MM.1S (cell line): ENCODE measurements at regions not wholly inside any gene's neighbourhood (a gene's known extent, or its start where the extent isn't known, plus 50 kb on each side); places are given as distances from the start of the nearest gene placed in this dataset.

Source experiments
- DNase-seq: peaks from one replicate; pipeline ENCODE4 v3.0.0-alpha.2; 2015
- H2AFZ ChIP-seq: fragments of 300-600 bp; sonication (generic); 2 replicates; pipeline ENCODE4 v1.6.0; 2016; ENCODE audit warnings: antibody characterized with exemption, low read length
- H3F3A ChIP-seq: fragments of 300-600 bp; sonication (generic); 2 replicates; pipeline ENCODE4 v1.6.1; 2016; ENCODE audit warnings: mild to moderate bottlenecking, antibody characterized with exemption, low read length, moderate library complexity, mixed read lengths; ENCODE audit not compliant: insufficient read depth
- H3K27ac ChIP-seq: fragments of 300-600 bp; sonication (generic); 2 replicates; pipeline ENCODE4 v1.5.1; 2016; ENCODE audit warnings: mild to moderate bottlenecking, low read length
- H3K27me3 ChIP-seq: fragments of 300-600 bp; sonication (generic); replicated peaks from 2 replicates; pipeline ENCODE4 v1.6.0; 2016; ENCODE audit warnings: low read length; ENCODE audit not compliant: insufficient read depth
- H3K36me3 ChIP-seq: fragments of 300-600 bp; sonication (generic); replicated peaks from 2 replicates; pipeline ENCODE4 v1.6.1; 2016; ENCODE audit warnings: mild to moderate bottlenecking, low read length, mixed read lengths; ENCODE audit not compliant: insufficient read depth
- H3K4me1 ChIP-seq: fragments of 300-600 bp; sonication (generic); 2 replicates; pipeline ENCODE4 v1.6.1; 2016; ENCODE audit warnings: low read length, mixed read lengths
- H3K4me2 ChIP-seq: fragments of 300-600 bp; sonication (generic); 2 replicates; pipeline ENCODE4 v1.6.0; 2016; ENCODE audit warnings: low read depth, low read length
- H3K4me3 ChIP-seq: fragments of 300-600 bp; sonication (generic); 2 replicates; pipeline ENCODE4 v1.5.1; 2016; ENCODE audit warnings: low read length, mixed read lengths
- H3K79me2 ChIP-seq: fragments of 300-600 bp; sonication (generic); 2 replicates; pipeline ENCODE4 v1.6.1; 2016; ENCODE audit warnings: mixed run types, low read length, mixed read lengths
- H3K9ac ChIP-seq: fragments of 300-600 bp; sonication (generic); 2 replicates; pipeline ENCODE4 v1.6.1; 2016; ENCODE audit warnings: low read length, mixed read lengths
- H3K9me2 ChIP-seq: fragments of 300-600 bp; sonication (generic); replicated peaks from 2 replicates; pipeline ENCODE4 v1.6.1; 2016; ENCODE audit warnings: mild to moderate bottlenecking, low read length, mixed read lengths; ENCODE audit not compliant: insufficient read depth
- H3K9me3 ChIP-seq: fragments of 300-600 bp; sonication (generic); replicated peaks from 2 replicates; pipeline ENCODE4 v1.6.1; 2016; ENCODE audit warnings: mild to moderate bottlenecking, low read length, mixed read lengths; ENCODE audit not compliant: insufficient read depth
- H4K20me1 ChIP-seq: fragments of 300-600 bp; sonication (generic); 2 replicates; pipeline ENCODE4 v1.6.1; 2016; ENCODE audit warnings: mild to moderate bottlenecking, low read length, moderate library complexity, mixed read lengths; ENCODE audit not compliant: insufficient read depth
- EZH2 ChIP-seq: fragments of 300-600 bp; sonication (generic); optimal IDR thresholded peaks from 2 replicates; pipeline ENCODE3; 2017; ENCODE audit warnings: low read depth, mild to moderate bottlenecking, antibody characterized with exemption, low read length, mixed read lengths
- EZH2phosphoT487 ChIP-seq: fragments of 300-600 bp; sonication (generic); IDR thresholded peaks from 2 replicates; pipeline ENCODE4 v1.6.1; 2018; ENCODE audit warnings: antibody characterized with exemption, low read length
- TF ChIP-seq, protein P1 (sequence below): fragments of 300-600 bp; sonication (generic); IDR thresholded peaks from 2 replicates; pipeline ENCODE4 v1.5.1; 2016; ENCODE audit warnings: antibody characterized with exemption, low read length, mixed read lengths

DNA sequence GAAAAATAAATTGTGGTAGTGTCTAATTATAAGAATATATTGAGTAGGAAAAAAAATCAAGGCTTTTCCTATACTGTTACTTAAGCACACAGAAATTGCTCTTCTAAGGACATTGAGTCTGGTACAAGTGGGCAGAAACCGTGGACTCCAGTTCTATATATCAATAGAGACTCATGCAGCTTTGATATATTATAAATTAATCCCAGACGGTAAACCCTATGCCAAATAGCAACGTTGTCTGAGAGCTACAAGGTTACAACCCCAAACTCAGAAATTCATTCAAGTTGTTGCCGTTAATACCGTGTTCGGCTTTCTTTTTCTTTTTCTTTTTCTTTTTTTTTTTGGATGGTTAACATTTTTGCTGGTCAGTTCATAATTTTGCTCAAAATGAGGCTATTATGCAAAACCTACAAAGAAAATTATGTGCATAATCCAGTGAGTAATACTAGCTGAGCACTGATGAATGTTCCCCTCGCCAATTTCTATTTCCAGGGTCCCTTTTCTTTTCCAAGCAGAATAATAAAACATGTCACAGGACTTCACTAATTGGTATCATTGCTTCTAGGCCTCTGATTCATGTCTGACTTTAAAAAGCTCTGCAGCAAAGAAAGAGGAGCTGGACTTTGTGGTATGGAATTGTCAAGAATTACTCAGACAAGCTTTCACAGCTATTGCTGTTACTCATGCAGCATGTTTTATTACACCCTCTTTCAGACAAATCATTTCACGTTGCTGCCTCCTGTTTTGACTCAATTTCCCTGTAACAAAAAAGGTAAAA lies 737.7 kb downstream of the NLGN4X start:
- no peak for DNase-seq
- no peak overlapping the region for H3K4me2 ChIP-seq
- H3K4me3 ChIP-seq, result no peak overlapping the region
- no peaks in the 10 kb centered on the region for H3K9me3 ChIP-seq
- no peaks in the 10 kb centered on the region for H3F3A ChIP-seq
- no peaks in the 10 kb centered on the region for H3K79me2 ChIP-seq
- TF ChIP-seq EZH2phosphoT487 (no peak), EZH2 (no peak)
- H3K9me2 ChIP-seq, result no peaks in the 10 kb centered on the region
- H3K27ac ChIP-seq, result no peak overlapping the region
- no peaks in the 10 kb centered on the region for H4K20me1 ChIP-seq
- no peak overlapping the region for H3K9ac ChIP-seq
- no peak overlapping the region for H2AFZ ChIP-seq
- no peaks in the 10 kb centered on the region for H3K4me1 ChIP-seq
- H3K27me3 ChIP-seq, result no peaks in the 10 kb centered on the region
- no peaks in the 10 kb centered on the region for H3K36me3 ChIP-seq

DNA sequence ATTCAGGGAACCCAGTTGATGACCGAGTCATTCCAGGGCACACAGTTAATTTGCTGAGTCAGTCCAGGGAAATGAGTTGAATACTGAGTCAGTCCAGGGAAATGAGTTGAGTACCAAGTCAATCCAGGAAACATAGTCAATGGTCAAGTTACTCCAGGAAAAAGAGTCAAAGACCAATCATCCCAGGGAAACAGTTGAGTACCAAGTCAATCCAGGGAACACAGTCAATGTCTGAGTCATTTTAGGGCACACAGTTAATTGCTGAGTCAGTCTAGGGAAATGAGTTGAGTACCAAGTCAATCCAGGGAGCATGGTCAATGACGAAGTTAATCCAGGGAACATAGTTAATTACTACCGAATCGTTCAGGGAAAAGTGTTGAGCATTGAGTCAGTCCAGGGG lies 754.4 kb downstream of the NLGN4X start:
- H3K27me3 ChIP-seq, result no peaks in the 10 kb centered on the region
- no peak overlapping the region for H3K4me3 ChIP-seq
- no peak overlapping the region for H3K27ac ChIP-seq
- no peaks in the 10 kb centered on the region for H3K36me3 ChIP-seq
- H2AFZ ChIP-seq, result no peak overlapping the region
- H3K4me2 ChIP-seq, result no peak overlapping the region
- H3K9me3 ChIP-seq, result no peaks in the 10 kb centered on the region
- no peaks in the 10 kb centered on the region for H3K4me1 ChIP-seq
- no peak overlapping the region for H3K9ac ChIP-seq
- no peaks in the 10 kb centered on the region for H3K79me2 ChIP-seq
- DNase-seq, result no peak
- TF ChIP-seq EZH2 (no peak), EZH2phosphoT487 (no peak)
- TF ChIP-seq, protein P1, sequence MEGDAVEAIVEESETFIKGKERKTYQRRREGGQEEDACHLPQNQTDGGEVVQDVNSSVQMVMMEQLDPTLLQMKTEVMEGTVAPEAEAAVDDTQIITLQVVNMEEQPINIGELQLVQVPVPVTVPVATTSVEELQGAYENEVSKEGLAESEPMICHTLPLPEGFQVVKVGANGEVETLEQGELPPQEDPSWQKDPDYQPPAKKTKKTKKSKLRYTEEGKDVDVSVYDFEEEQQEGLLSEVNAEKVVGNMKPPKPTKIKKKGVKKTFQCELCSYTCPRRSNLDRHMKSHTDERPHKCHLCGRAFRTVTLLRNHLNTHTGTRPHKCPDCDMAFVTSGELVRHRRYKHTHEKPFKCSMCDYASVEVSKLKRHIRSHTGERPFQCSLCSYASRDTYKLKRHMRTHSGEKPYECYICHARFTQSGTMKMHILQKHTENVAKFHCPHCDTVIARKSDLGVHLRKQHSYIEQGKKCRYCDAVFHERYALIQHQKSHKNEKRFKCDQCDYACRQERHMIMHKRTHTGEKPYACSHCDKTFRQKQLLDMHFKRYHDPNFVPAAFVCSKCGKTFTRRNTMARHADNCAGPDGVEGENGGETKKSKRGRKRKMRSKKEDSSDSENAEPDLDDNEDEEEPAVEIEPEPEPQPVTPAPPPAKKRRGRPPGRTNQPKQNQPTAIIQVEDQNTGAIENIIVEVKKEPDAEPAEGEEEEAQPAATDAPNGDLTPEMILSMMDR, result no peak
- H3K9me2 ChIP-seq, result no peaks in the 10 kb centered on the region
- H4K20me1 ChIP-seq, result no peaks in the 10 kb centered on the region
- H3F3A ChIP-seq, result no peaks in the 10 kb centered on the region

DNA sequence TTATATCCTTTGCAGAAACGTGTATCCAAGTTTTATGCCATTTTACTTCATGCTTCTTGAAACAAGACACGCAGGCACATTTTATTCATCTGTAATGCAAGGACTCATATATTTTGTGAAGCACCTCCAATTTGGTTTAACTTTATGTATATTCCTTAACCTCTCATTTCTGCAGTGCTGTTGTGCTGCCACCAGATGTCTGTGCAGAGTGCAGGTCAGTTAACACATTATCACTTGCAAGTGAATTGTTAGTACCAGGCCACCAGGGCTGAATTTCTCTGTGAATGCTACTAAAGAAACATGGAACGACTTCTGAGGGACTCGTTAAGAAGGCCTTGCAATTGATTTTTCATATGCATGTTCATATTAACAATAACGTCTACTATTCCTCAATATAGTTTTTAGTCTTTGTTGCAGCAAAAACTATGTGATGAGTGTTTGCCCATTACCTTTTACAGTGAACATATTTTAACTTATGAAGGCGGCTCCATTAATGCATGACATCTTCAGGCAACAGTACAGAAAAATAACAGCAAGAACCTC lies 770.3 kb downstream of the NLGN4X start:
- Histone ChIP-seq H3K4me1 (no peaks in the 10 kb centered on the region), H4K20me1 (no peaks in the 10 kb centered on the region), H3F3A (no peaks in the 10 kb centered on the region), H3K9me2 (no peaks in the 10 kb centered on the region), H3K9ac (no peak overlapping the region), H3K4me2 (no peak overlapping the region), H3K4me3 (no peak overlapping the region), H3K9me3 (no peaks in the 10 kb centered on the region), H3K27ac (no peak overlapping the region), H3K27me3 (no peaks in the 10 kb centered on the region), H2AFZ (no peak overlapping the region), H3K36me3 (no peaks in the 10 kb centered on the region), H3K79me2 (no peaks in the 10 kb centered on the region)
- peak; percentile 13 for DNase-seq
- TF ChIP-seq EZH2 (no peak), EZH2phosphoT487 (no peak)
- TF ChIP-seq, protein P1, result peak; percentile 26; the same call in 1 of the 2 replicates

DNA sequence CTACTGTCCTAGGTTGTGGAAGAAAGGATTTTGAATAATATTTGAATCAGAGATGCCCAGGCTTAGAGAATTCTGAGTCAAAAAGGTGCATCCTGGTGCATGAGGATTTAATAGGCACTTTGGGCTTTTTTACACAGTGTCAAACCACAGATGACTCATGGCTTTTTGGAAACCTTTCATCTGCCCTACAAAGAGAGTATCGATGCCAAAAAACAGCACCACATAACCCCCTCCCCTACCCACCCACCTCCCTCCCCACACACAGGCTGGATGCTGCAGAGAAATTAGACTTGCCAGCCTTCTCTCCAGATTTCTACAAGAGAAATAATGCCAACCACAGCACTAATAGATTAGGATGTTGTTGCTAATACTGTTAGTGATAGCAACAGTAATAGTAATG lies 779.3 kb downstream of the NLGN4X start:
- Histone ChIP-seq H3K36me3 (no peaks in the 10 kb centered on the region), H3K9me3 (no peaks in the 10 kb centered on the region), H3K9me2 (no peaks in the 10 kb centered on the region), H3K4me2 (no peak overlapping the region), H3F3A (no peaks in the 10 kb centered on the region), H3K27me3 (no peaks in the 10 kb centered on the region), H3K4me1 (no peaks in the 10 kb centered on the region), H4K20me1 (no peaks in the 10 kb centered on the region), H3K27ac (no peak overlapping the region), H3K79me2 (no peaks in the 10 kb centered on the region), H3K9ac (no peak overlapping the region), H3K4me3 (no peak overlapping the region), H2AFZ (no peak overlapping the region)
- DNase-seq, result no peak
- TF ChIP-seq EZH2, result no peak
